A549 (cell line): ENCODE measurements at regions not wholly inside any gene's neighbourhood (a gene's known extent, or its start where the extent isn't known, plus 50 kb on each side); places are given as distances from the start of the nearest gene placed in this dataset.

ENCODE experiments used
- ATAC-seq, 2 experiments: fragments of 200-7000 bp in 1 of 2; fragments of >200 bp in 1 of 2; cut with Nextera tagmentation in 1 of 2; cut with Tn5 transposase in 1 of 2; 3 replicates each; pipeline versions ENCODE4 v1.8.0 to v1.9.1; 2018 to 2020; ENCODE audit warnings: mild to moderate bottlenecking in 1 of 2, moderate library complexity in 1 of 2
- CTCF ChIA-PET: fragments of 300-600 bp; sonication (Branson Sonifier 250); formaldehyde crosslinking; extraction: SDS; loops from one replicate; lab custom pipeline; 2021; ENCODE audit warnings: antibody characterized with exemption, inconsistent platforms; lab: Yijun Ruan, JAX
- POLR2A ChIA-PET: fragments of 350-600 bp; formaldehyde crosslinking; extraction: SDS; loops from one replicate; lab custom pipeline; 2021; ENCODE audit warnings: antibody characterized with exemption, inconsistent platforms; lab: Yijun Ruan, JAX
- DNase-seq, 2 experiments: peaks; one replicate each; pipeline versions ENCODE4 v3.0.0 to v3.0.0-alpha.2; 2011 to 2016; ENCODE audit warnings: low read depth in 1 of 2, low spot score in 1 of 2
- FAIRE-seq: peaks from 2 replicates; lab custom pipeline; 2011; peaks lifted over from hg19 to GRCh38; lab: Jason Lieb, UNC
- H3K27ac ChIP-seq, 2 experiments: fragments of >200 bp; sonication (Bioruptor Twin); formaldehyde crosslinking; 3 replicates each; pipeline ENCODE4 v1.5.1; 2016 to 2017
- H3K4me1 ChIP-seq: fragments of >200 bp; sonication (Bioruptor Twin); formaldehyde crosslinking; 3 replicates; pipeline ENCODE4 v1.6.1; 2016
- H3K4me2 ChIP-seq: fragments of >200 bp; sonication (Bioruptor Twin); formaldehyde crosslinking; 3 replicates; pipeline ENCODE4 v1.6.1; 2016
- H3K4me3 ChIP-seq: fragments of >200 bp; sonication (Bioruptor Twin); formaldehyde crosslinking; 3 replicates; pipeline ENCODE4 v1.5.1; 2016
- H3K9me3 ChIP-seq: fragments of >200 bp; sonication (Bioruptor Twin); formaldehyde crosslinking; 3 replicates; pipeline ENCODE4 v1.6.1; 2016
- ATOH8 ChIP-seq: fragments of 250-450 bp; sonication (Bioruptor Pico); IDR thresholded peaks from 2 replicates; pipeline ENCODE4 v1.5.0; 2020; ENCODE audit warnings: low read depth, mild to moderate bottlenecking, moderate library complexity
- CBX8 ChIP-seq: fragments of 200-600 bp; sonication (generic); IDR thresholded peaks from 2 replicates; pipeline ENCODE4 v1.6.1; 2016
- CHD2 ChIP-seq: fragments of 150-350 bp; IDR thresholded peaks from 2 replicates; pipeline ENCODE4 v1.6.1; 2014; ENCODE audit warnings: low read length; ENCODE audit not compliant: partially characterized antibody
- EHF ChIP-seq: fragments of 250-450 bp; sonication (Bioruptor Pico); IDR thresholded peaks from 2 replicates; pipeline ENCODE4 v1.5.0; 2020; ENCODE audit warnings: mild to moderate bottlenecking
- EP300 ChIP-seq, 2 experiments: fragments of >200 bp; sonication (Bioruptor Twin); formaldehyde crosslinking; IDR thresholded peaks; 2 replicates in 1 of 2; 3 replicates in 1 of 2; pipeline ENCODE4 v1.6.1; 2016 to 2017
- FOSL2 ChIP-seq, 2 experiments: fragments of 450-650 bp in 1 of 2; fragments of >200 bp in 1 of 2; sonication (Bioruptor Twin) in 1 of 2; formaldehyde crosslinking; IDR thresholded peaks; 2 replicates each; pipeline versions ENCODE4 v1.5.0 to v1.6.1; 2016 to 2020; ENCODE audit warnings: mild to moderate bottlenecking in 1 of 2, moderate library complexity in 1 of 2
- GATA3 ChIP-seq: IDR thresholded peaks from 2 replicates; pipeline ENCODE4 v1.6.1; 2012; ENCODE audit warnings: borderline replicate concordance
- HES2 ChIP-seq: fragments of >200 bp; sonication (Bioruptor Twin); formaldehyde crosslinking; IDR thresholded peaks from 2 replicates; pipeline ENCODE4 v1.6.1; 2016
- HOXB13 ChIP-seq: fragments of 250-450 bp; sonication (Bioruptor Pico); IDR thresholded peaks from 2 replicates; pipeline ENCODE4 v1.5.0; 2020; ENCODE audit warnings: low read depth, mild to moderate bottlenecking, moderate library complexity
- KDM1A ChIP-seq: fragments of 200-600 bp; sonication (generic); IDR thresholded peaks from 2 replicates; pipeline ENCODE4 v1.6.1; 2016; ENCODE audit warnings: low read depth, mild to moderate bottlenecking
- MAFK ChIP-seq: fragments of 450-650 bp; IDR thresholded peaks from 2 replicates; pipeline ENCODE4 v1.6.1; 2014; ENCODE audit not compliant: partially characterized antibody
- MAZ ChIP-seq: fragments of 150-350 bp; IDR thresholded peaks from 2 replicates; pipeline ENCODE4 v1.6.1; 2014; ENCODE audit warnings: antibody characterized with exemption, low read depth, low read length, borderline replicate concordance
- MYC ChIP-seq: IDR thresholded peaks from 2 replicates; pipeline ENCODE4 v1.6.1; 2012; ENCODE audit warnings: mild to moderate bottlenecking, inconsistent platforms, low read length, improper control_type of control experiment, borderline replicate concordance
- NR3C1 ChIP-seq: fragments of >200 bp; sonication (Bioruptor Twin); formaldehyde crosslinking; IDR thresholded peaks from 3 replicates; pipeline ENCODE4 v1.6.1; 2017
- PHF8 ChIP-seq: fragments of 200-600 bp; sonication (generic); IDR thresholded peaks from 2 replicates; pipeline ENCODE4 v1.6.1; 2016; ENCODE audit warnings: low read depth, mild to moderate bottlenecking, antibody characterized with exemption, moderate library complexity, borderline replicate concordance
- POLR2A ChIP-seq: IDR thresholded peaks from 2 replicates; pipeline ENCODE4 v1.6.1; 2012; ENCODE audit warnings: mild to moderate bottlenecking, low read length
- RAD21 ChIP-seq, 2 experiments: fragments of >200 bp in 1 of 2; sonication (Bioruptor Twin) in 1 of 2; formaldehyde crosslinking in 1 of 2; IDR thresholded peaks in 1 of 2; conservative IDR thresholded peaks in 1 of 2; 2 replicates in 1 of 2; 3 replicates in 1 of 2; pipeline ENCODE4 v1.6.1; 2012 to 2018; ENCODE audit warnings: inconsistent platforms in 1 of 2
- RARB ChIP-seq: fragments of 250-450 bp; sonication (Bioruptor Pico); IDR thresholded peaks from 2 replicates; pipeline ENCODE4 v1.8.0; 2021; ENCODE audit warnings: mild to moderate bottlenecking, moderate library complexity
- REST ChIP-seq: fragments of 200-600 bp; sonication (generic); IDR thresholded peaks from 2 replicates; pipeline ENCODE4 v1.6.1; 2016; ENCODE audit warnings: antibody characterized with exemption, mild to moderate bottlenecking, moderate library complexity
- RFX5 ChIP-seq: fragments of 450-650 bp; IDR thresholded peaks from 2 replicates; pipeline ENCODE4 v1.7.1; 2014; ENCODE audit warnings: antibody characterized with exemption, mild to moderate bottlenecking, moderate library complexity
- RNF2 ChIP-seq: fragments of 200-600 bp; sonication (generic); IDR thresholded peaks from 2 replicates; pipeline ENCODE4 v1.6.1; 2016; ENCODE audit warnings: low read depth, mild to moderate bottlenecking, antibody characterized with exemption, moderate library complexity, borderline replicate concordance
- SREBF2 ChIP-seq: fragments of 450-650 bp; IDR thresholded peaks from 2 replicates; pipeline ENCODE4 v1.6.1; 2014; ENCODE audit warnings: mild to moderate bottlenecking, moderate library complexity
- TP53 ChIP-seq: fragments of 250-450 bp; sonication (Bioruptor Pico); IDR thresholded peaks from 2 replicates; pipeline ENCODE4 v1.5.0; 2021; ENCODE audit warnings: mild to moderate bottlenecking, moderate library complexity
- USF2 ChIP-seq: fragments of 450-650 bp; IDR thresholded peaks from 2 replicates; pipeline ENCODE4 v1.6.1; 2014; ENCODE audit warnings: antibody characterized with exemption
- ZC3H11A ChIP-seq: fragments of 450-650 bp; IDR thresholded peaks from 2 replicates; pipeline ENCODE4 v1.6.1; 2014; ENCODE audit warnings: antibody characterized with exemption, mild to moderate bottlenecking
- ZNF302 ChIP-seq: fragments of 250-450 bp; sonication (Bioruptor Pico); IDR thresholded peaks from 2 replicates; pipeline ENCODE4 v1.9.0; 2021; ENCODE audit warnings: inconsistent platforms, mild to moderate bottlenecking, moderate library complexity
- WGBS: methylation state at CpG from one replicate; pipeline ENCODE4 v1.1.6; 2017; ENCODE audit errors: missing lambda C conversion rate; 5-methylcytosine and 5-hydroxymethylcytosine counted together

- Histone ChIP-seq H3K4me1 (no peaks in the 10 kb centered on the region), H3K9me3 (no peaks in the 10 kb centered on the region), H3K4me2 (no peak overlapping the region)
- FAIRE-seq: no peak
- ChIA-PET CTCF (no interaction called here), POLR2A (no interaction called here)
- 10% methylated on average over 1 of the region's 1 CpG for WGBS
- DNase-seq: no peak
- no peak for TF ChIP-seq ATOH8
- TF ChIP-seq POLR2A: no peak
- no peak for TF ChIP-seq MAZ
- TF ChIP-seq, all 56 proteins: peak for 0
- ATAC-seq: no peak
- Histone ChIP-seq H3K27ac (no peak overlapping the region), H3K4me3 (no peak overlapping the region)
These were observed 263.1 kb upstream of the TMPRSS15 start for GRCh38 chr21:18666725-18667124.

GRCh38 chr21:18673789-18674188 lies 270.2 kb upstream of the TMPRSS15 start:
- Histone ChIP-seq H3K27ac (no peak overlapping the region), H3K4me3 (no peak overlapping the region), H3K9me3 (no peaks in the 10 kb centered on the region), H3K4me1 (no peaks in the 10 kb centered on the region), H3K4me2 (no peak overlapping the region)
- TF ChIP-seq RNF2 (no peak), POLR2A (no peak), USF2 (no peak), KDM1A (no peak), RAD21 (conservative IDR thresholded peaks at IDR 0.05 in 1 of 2, IDR thresholded peaks at IDR 0.05 in 1 of 2) (no peak), EP300 (IDR thresholded peaks at IDR 0.05) (no peak), RARB (CRISPR knock-in tag) (no peak), MAFK (no peak), ZNF302 (CRISPR knock-in tag) (no peak), ZC3H11A (no peak), EHF (CRISPR knock-in tag) (no peak), RFX5 (no peak), MYC (no peak), PHF8 (no peak), NR3C1 (no peak), HES2 (no peak)
- FAIRE-seq: no peak
- ATAC-seq: no peak
- ChIA-PET CTCF (no interaction called here), POLR2A (no interaction called here)
- DNase-seq: no peak
- 6% methylated on average over 1 of the region's 1 CpG for WGBS

- TF ChIP-seq REST (no peak), ZNF302 (CRISPR knock-in tag) (no peak), FOSL2 (IDR thresholded peaks at IDR 0.05) (no peak), FOSL2 (CRISPR knock-in tag; IDR thresholded peaks at IDR 0.05) (no peak), HOXB13 (no peak), SREBF2 (no peak), CBX8 (no peak), NR3C1 (no peak), GATA3 (no peak), CHD2 (no peak), TP53 (CRISPR knock-in tag) (no peak)
- ChIA-PET CTCF (no interaction called here), POLR2A (no interaction called here)
- no peaks in the 10 kb centered on the region for H3K4me1 ChIP-seq
- H3K27ac ChIP-seq: no peak overlapping the region
- H3K9me3 ChIP-seq: no peaks in the 10 kb centered on the region
- ATAC-seq (no peak), FAIRE-seq (no peak), DNase-seq (no peak)
- no peak overlapping the region for H3K4me3 ChIP-seq
- H3K4me2 ChIP-seq: no peak overlapping the region
These were observed 274.0 kb upstream of the TMPRSS15 start for GRCh38 chr21:18677632-18678031.
